ENCODE measurements at regions not wholly inside any gene's neighbourhood (a gene's known extent, or its start where the extent isn't known, plus 50 kb on each side); places are given as distances from the start of the nearest gene placed in this dataset.

DNA sequence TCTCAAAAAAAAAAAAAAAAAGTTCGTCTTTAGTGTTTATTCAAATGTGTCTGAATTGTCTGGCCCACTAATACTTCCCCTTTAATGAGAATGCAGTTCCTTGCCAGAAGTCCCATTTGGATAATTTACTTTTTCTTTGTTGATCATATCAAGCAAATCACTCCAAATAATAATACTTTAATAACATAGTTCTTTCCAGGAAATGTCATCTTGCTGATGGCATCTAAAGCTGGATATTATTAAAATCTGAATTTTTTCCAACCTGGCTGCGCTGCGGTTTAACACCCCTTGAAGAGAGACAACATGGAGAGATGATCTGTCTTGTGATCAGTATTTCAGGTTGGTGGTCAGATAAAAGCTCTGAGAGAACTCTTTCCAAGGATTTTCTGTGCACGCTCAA, 111.2 kb upstream of the CNKSR3 start:
- TF ChIP-seq, protein P1, sequence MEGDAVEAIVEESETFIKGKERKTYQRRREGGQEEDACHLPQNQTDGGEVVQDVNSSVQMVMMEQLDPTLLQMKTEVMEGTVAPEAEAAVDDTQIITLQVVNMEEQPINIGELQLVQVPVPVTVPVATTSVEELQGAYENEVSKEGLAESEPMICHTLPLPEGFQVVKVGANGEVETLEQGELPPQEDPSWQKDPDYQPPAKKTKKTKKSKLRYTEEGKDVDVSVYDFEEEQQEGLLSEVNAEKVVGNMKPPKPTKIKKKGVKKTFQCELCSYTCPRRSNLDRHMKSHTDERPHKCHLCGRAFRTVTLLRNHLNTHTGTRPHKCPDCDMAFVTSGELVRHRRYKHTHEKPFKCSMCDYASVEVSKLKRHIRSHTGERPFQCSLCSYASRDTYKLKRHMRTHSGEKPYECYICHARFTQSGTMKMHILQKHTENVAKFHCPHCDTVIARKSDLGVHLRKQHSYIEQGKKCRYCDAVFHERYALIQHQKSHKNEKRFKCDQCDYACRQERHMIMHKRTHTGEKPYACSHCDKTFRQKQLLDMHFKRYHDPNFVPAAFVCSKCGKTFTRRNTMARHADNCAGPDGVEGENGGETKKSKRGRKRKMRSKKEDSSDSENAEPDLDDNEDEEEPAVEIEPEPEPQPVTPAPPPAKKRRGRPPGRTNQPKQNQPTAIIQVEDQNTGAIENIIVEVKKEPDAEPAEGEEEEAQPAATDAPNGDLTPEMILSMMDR (IDR thresholded peaks at IDR 0.05; ENCODE audit: low read depth, low read length, poor library complexity, severe bottlenecking), result no peak
- no peak for TF ChIP-seq EZH2phosphoT487 (IDR thresholded peaks at IDR 0.05; ENCODE audit: borderline replicate concordance, low read length)
